Right lobe of liver (tissue), 6 donors: ENCODE measurements at regions not wholly inside any gene's neighbourhood (a gene's known extent, or its start where the extent isn't known, plus 50 kb on each side); places are given as distances from the start of the nearest gene placed in this dataset.
"Not testable (repeated sequence)": the region's sequence is repeated elsewhere in the genome, so short reads cannot be mapped to it uniquely, and the experiment has no call there.

Source experiments
- ATAC-seq, 4 donors: fragments of 200-7000 bp; cut with Tn5 transposase; one replicate each; pipeline ENCODE4 v1.9.1; 2020; ENCODE audit warnings: mild to moderate bottlenecking in 4 of 4, moderate library complexity in 4 of 4
- DNase-seq, 3 donors: peaks; one replicate each; pipeline ENCODE4 v3.0.0-alpha.2; 2020
- H3K27ac ChIP-seq, 3 donors: fragments of 200-600 bp; one replicate each; pipeline ENCODE4 v1.8.0; 2022
- H3K27me3 ChIP-seq, 2 donors: fragments of 200-600 bp; one replicate each; pipeline ENCODE4 v1.8.0; 2022
- H3K36me3 ChIP-seq, 4 donors: fragments of 200-600 bp; sonication (generic) in 1 of 4; one replicate each; pipeline versions ENCODE4 v1.5.1 to v1.8.0; 2017 to 2022; ENCODE audit warnings: control low read depth in 1 of 4
- H3K4me1 ChIP-seq, 4 donors: fragments of 200-600 bp; sonication (generic) in 1 of 4; one replicate each; pipeline versions ENCODE4 v1.5.1 to v1.8.0; 2017 to 2022; ENCODE audit warnings: control low read depth in 1 of 4
- H3K4me3 ChIP-seq, 3 donors: fragments of 200-600 bp; one replicate each; pipeline ENCODE4 v1.8.0; 2022
- H3K9me3 ChIP-seq, 4 donors: fragments of 200-600 bp; sonication (generic) in 1 of 4; one replicate each; pipeline versions ENCODE4 v1.5.1 to v1.8.0; 2017 to 2022; ENCODE audit warnings: control low read depth in 1 of 4
- POLR2A ChIP-seq: fragments of 450-650 bp; IDR thresholded peaks from one replicate; pipeline ENCODE4 v1.6.1; 2017; ENCODE audit warnings: antibody characterized with exemption, mild to moderate bottlenecking
- WGBS: methylation state at CpG from one replicate; pipeline ENCODE4 v1.1.6; 2018; ENCODE audit warnings: low coverage, low lambda C conversion rate; ENCODE audit not compliant: insufficient coverage; ENCODE audit errors: missing lambda C conversion rate; 5-methylcytosine and 5-hydroxymethylcytosine counted together
- intact Hi-C, 2 donors: fragments of 100-400 bp; cut with DNase I; formaldehyde crosslinking; loops; one replicate each; pipeline versions ENCODE4 v1.11.2 to v1.14.1; 2022
- TF ChIP-seq, protein P1 (sequence below), 4 donors: fragments of 200-600 bp in 3 of 4; fragments of 450-650 bp in 1 of 4; IDR thresholded peaks; one replicate each; pipeline versions ENCODE4 v1.5.1 to v1.8.0; 2016 to 2022; ENCODE audit warnings: antibody characterized with exemption in 4 of 4, mild to moderate bottlenecking in 2 of 4
- donor health status: DM: no; HTN: yes; CAD: no.
- donor health status: DM: no; HTN: no; CAD: no.
- donor health status: DM: no; HTN: no; CAD: no.
- donor health status: DM: no; HTN: yes; CAD: no.
- donor health status: DM: no; HTN: yes; CAD: no.

DNA sequence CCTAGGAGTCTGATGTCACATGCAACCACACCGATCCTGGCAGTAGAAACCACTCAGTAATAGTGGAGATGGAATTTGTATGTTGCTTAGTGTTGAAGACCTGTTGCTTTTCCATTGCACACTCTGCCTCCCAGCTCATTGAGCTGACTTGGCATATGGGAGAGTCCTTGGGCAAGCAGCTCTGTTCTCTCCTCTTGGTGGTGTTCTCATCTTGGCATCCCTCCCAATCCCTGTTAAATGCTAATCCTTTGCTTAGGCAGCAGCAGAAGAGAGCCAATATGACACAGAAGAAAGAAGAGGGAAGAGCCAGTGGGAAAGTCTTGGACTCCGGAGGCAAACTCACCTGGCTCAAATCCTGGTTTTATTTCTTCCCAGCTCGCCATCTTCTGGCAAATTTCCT is 178.0 kb upstream of the CAND1 start:
- Histone ChIP-seq H3K27ac (no peak overlapping the region), H3K4me3 (no peak overlapping the region), H3K36me3 (no peaks in the 10 kb centered on the region), H3K27me3 (no peaks in the 10 kb centered on the region), H3K4me1 (no peaks in the 10 kb centered on the region), H3K9me3 (no peaks in the 10 kb centered on the region)
- WGBS, result 55% methylated on average over 3 of the region's 3 CpGs
- intact Hi-C loops, result no loop called here
- no peak for TF ChIP-seq POLR2A
- TF ChIP-seq, protein P1, sequence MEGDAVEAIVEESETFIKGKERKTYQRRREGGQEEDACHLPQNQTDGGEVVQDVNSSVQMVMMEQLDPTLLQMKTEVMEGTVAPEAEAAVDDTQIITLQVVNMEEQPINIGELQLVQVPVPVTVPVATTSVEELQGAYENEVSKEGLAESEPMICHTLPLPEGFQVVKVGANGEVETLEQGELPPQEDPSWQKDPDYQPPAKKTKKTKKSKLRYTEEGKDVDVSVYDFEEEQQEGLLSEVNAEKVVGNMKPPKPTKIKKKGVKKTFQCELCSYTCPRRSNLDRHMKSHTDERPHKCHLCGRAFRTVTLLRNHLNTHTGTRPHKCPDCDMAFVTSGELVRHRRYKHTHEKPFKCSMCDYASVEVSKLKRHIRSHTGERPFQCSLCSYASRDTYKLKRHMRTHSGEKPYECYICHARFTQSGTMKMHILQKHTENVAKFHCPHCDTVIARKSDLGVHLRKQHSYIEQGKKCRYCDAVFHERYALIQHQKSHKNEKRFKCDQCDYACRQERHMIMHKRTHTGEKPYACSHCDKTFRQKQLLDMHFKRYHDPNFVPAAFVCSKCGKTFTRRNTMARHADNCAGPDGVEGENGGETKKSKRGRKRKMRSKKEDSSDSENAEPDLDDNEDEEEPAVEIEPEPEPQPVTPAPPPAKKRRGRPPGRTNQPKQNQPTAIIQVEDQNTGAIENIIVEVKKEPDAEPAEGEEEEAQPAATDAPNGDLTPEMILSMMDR (IDR thresholded peaks at IDR 0.05), result no peak
- DNase-seq (no peak), ATAC-seq (peak in 2 of 4 donors; percentile 28 to 59)

DNA sequence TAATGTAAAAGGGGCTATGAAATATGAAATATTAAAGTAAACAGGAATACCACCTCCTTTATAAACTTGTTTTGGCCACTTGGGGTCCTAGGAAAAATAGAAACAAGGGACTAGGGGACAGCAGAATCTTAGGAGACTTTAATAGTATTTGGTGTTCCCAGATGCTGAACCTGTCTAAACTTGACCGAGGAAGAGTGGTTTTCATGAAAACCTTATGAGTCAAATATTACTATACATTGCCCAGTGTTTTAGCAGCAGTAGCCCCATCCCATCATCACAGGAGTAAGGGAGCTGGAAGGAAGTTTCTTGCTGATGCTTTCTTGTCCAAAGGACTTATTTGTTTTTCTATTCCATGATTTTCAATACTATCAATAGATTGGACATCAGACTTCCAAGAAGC is 177.5 kb upstream of the CAND1 start:
- Histone ChIP-seq H3K36me3 (no peaks in the 10 kb centered on the region), H3K27me3 (no peaks in the 10 kb centered on the region), H3K4me3 (no peak overlapping the region), H3K4me1 (peaks cover 0 to 2% (median 0%) of the 10 kb centered on the region in 4 donors), H3K9me3 (no peaks in the 10 kb centered on the region), H3K27ac (no peak overlapping the region)
- whole genome bisulfite sequencing, result 40% methylated on average over 1 of the region's 1 CpG
- TF ChIP-seq POLR2A, result no peak
- TF ChIP-seq, protein P1 (IDR thresholded peaks at IDR 0.05), result no peak
- DNase-seq (no peak), ATAC-seq (no peak)
- intact Hi-C loops, result no loop called here

DNA sequence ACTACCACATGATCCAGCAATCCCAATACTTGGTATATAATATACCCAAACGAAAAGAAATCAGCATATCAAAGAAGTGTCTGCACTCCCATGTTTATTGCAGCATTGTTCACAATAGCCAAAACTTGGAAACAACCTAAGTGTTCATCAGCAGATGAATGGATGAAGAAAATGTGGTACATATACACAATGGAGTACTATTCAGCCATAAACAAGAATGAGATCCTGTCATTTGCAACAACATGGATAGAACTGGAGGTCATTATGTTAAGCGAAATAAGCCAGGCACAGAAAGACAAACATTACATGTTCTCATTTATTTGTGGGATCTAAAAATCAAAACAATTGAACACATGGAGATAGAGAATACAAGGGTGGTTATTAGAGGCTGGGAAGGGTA is 176.2 kb upstream of the CAND1 start:
- intact Hi-C loops, H3K4me3 ChIP-seq, H3K9me3 ChIP-seq, H3K36me3 ChIP-seq, H3K27me3 ChIP-seq, DNase-seq, H3K4me1 ChIP-seq, ATAC-seq, H3K27ac ChIP-seq: not testable (repeated sequence)
- 39% methylated on average over 2 of the region's 2 CpGs for WGBS

GRCh38 chr12:67096533-67097318 is 172.4 kb upstream of the CAND1 start:
- intact Hi-C loops, result no loop called here
- Histone ChIP-seq H3K36me3 (no peaks in the 10 kb centered on the region), H3K4me3 (no peak overlapping the region), H3K27me3 (no peaks in the 10 kb centered on the region), H3K27ac (no peak overlapping the region), H3K9me3 (no peaks in the 10 kb centered on the region), H3K4me1 (peaks cover 0 to 6% (median 0%) of the 10 kb centered on the region in 4 donors)
- no peak for DNase-seq
- TF ChIP-seq, protein P1 (IDR thresholded peaks at IDR 0.05), result no peak
- no peak for TF ChIP-seq POLR2A
- ATAC-seq, result peak in 2 of 4 donors; percentile 46 to 47
- WGBS, result 30% methylated on average over 2 of the region's 2 CpGs

DNA sequence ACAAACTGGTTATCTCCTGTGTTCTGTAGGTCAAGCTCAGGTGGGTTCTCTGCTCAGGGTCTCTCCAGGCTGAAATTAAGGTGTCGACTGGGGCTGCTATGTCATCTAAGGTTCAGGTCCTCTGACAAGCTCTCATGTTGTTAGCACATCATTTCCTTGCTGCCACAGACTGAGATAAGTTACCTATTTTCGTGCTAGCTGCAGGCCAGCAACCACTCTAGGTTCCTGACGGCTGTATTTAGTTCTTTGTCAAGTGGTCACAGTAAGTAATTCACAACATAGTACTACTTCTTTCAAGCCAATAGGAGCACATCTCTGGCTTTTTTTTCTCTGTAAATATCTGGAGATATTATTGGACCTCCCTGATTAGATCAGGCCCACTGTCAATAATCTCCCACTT is 169.3 kb upstream of the CAND1 start:
- Histone ChIP-seq H3K27me3 (no peaks in the 10 kb centered on the region), H3K9me3 (no peaks in the 10 kb centered on the region), H3K27ac (no peak overlapping the region), H3K4me1 (peaks cover 0 to 6% (median 0%) of the 10 kb centered on the region in 4 donors), H3K36me3 (no peaks in the 10 kb centered on the region), H3K4me3 (no peak overlapping the region)
- 46% methylated on average over 2 of the region's 3 CpGs for WGBS
- DNase-seq (no peak), ATAC-seq (no peak)
- no peak for TF ChIP-seq POLR2A
- TF ChIP-seq, protein P1 (IDR thresholded peaks at IDR 0.05), result no peak
- intact Hi-C loops, result no loop called here
